Loucy (cell line): ENCODE measurements at regions not wholly inside any gene's neighbourhood (a gene's known extent, or its start where the extent isn't known, plus 50 kb on each side); places are given as distances from the start of the nearest gene placed in this dataset.

ENCODE experiments used
- H2AFZ ChIP-seq: fragments of 200-600 bp; sonication (generic); 2 replicates; pipeline ENCODE4 v1.6.0; 2016; ENCODE audit warnings: antibody characterized with exemption, mild to moderate bottlenecking, low read length, moderate library complexity
- H3F3A ChIP-seq: fragments of 200-600 bp; 2 replicates; pipeline ENCODE4 v1.6.0; 2016; ENCODE audit warnings: antibody characterized with exemption, low read depth, mild to moderate bottlenecking
- H3K27me3 ChIP-seq: fragments of 200-600 bp; sonication (generic); 2 replicates; pipeline ENCODE4 v1.6.1; 2014; ENCODE audit warnings: low read length, mild to moderate bottlenecking; ENCODE audit not compliant: insufficient read depth, poor library complexity, severe bottlenecking
- H3K36me3 ChIP-seq: fragments of 200-600 bp; sonication (generic); 2 replicates; pipeline ENCODE4 v1.6.1; 2016; ENCODE audit warnings: low read length; ENCODE audit not compliant: insufficient read depth
- H3K4me1 ChIP-seq: fragments of 200-600 bp; sonication (generic); 2 replicates; pipeline ENCODE4 v1.5.1; 2014; ENCODE audit warnings: low read length, mild to moderate bottlenecking; ENCODE audit not compliant: insufficient read depth, poor library complexity, severe bottlenecking
- H3K4me2 ChIP-seq: fragments of 200-600 bp; sonication (generic); 2 replicates; pipeline ENCODE4 v1.6.0; 2014; ENCODE audit warnings: antibody characterized with exemption, low read length, low read depth, mild to moderate bottlenecking; ENCODE audit not compliant: poor library complexity, severe bottlenecking
- H3K4me3 ChIP-seq: fragments of 200-600 bp; sonication (generic); 2 replicates; pipeline ENCODE4 v1.5.1; 2014; ENCODE audit warnings: low read length, mild to moderate bottlenecking, mixed read lengths; ENCODE audit not compliant: poor library complexity, severe bottlenecking
- H3K79me2 ChIP-seq: fragments of 200-600 bp; sonication (generic); 2 replicates; pipeline ENCODE4 v1.6.1; 2014; ENCODE audit warnings: low read length; ENCODE audit not compliant: insufficient read depth
- H3K9ac ChIP-seq: fragments of 200-600 bp; sonication (generic); 2 replicates; pipeline ENCODE4 v1.6.0; 2014; ENCODE audit warnings: mild to moderate bottlenecking, low read depth, low read length, moderate library complexity; ENCODE audit not compliant: poor library complexity, severe bottlenecking
- H3K9me2 ChIP-seq: fragments of 200-600 bp; sonication (generic); replicated peaks from 2 replicates; pipeline ENCODE4 v1.6.1; 2016; ENCODE audit warnings: low read depth, low read length, mixed read lengths
- H3K9me3 ChIP-seq: fragments of 200-600 bp; sonication (generic); 2 replicates; pipeline ENCODE4 v1.6.1; 2014; ENCODE audit warnings: mild to moderate bottlenecking, antibody characterized with exemption, low read length, low read depth; ENCODE audit not compliant: insufficient read depth
- H4K20me1 ChIP-seq: fragments of 200-600 bp; sonication (generic); 2 replicates; pipeline ENCODE4 v1.6.0; 2014; ENCODE audit warnings: antibody characterized with exemption, low read length, mild to moderate bottlenecking; ENCODE audit not compliant: insufficient read depth, poor library complexity, severe bottlenecking
- EZH2phosphoT487 ChIP-seq: fragments of 200-600 bp; IDR thresholded peaks from 2 replicates; pipeline ENCODE4 v1.6.1; 2018; ENCODE audit warnings: antibody characterized with exemption, mild to moderate bottlenecking, moderate library complexity, borderline replicate concordance
- TF ChIP-seq, protein P1 (sequence below): fragments of 200-600 bp; sonication (generic); conservative IDR thresholded peaks from 2 replicates; pipeline ENCODE4 v1.5.1; 2014; ENCODE audit warnings: mild to moderate bottlenecking, antibody characterized with exemption, low read length

DNA sequence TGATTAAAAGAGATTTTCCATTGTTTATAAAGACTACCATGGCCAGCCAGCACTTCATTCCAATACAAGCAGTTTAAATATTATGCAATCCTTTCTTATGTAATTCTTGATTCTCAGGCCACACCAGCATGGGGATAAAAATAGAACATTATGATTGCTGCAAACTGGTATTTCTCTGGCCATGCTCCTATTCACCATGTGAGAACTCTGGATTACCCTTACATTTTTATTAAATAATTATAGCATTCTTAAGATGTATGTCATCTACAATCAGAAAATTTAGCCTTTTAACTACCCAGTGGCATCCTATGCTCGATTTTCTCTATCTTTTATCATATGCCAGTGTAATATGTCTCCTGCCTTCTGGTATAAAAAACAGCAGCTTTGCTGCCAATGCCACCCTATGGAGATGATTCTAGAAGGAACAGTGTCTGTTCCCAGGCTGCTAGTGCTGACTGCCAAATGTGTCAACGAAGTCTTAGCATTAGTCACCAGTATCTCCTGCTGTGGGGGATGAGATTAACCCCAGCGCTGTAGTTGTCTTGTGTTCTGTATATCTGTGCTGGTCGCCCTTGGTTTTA is 501.4 kb downstream of the BCKDHB start:
- no peaks in the 10 kb centered on the region for H4K20me1 ChIP-seq
- TF ChIP-seq, protein P1, sequence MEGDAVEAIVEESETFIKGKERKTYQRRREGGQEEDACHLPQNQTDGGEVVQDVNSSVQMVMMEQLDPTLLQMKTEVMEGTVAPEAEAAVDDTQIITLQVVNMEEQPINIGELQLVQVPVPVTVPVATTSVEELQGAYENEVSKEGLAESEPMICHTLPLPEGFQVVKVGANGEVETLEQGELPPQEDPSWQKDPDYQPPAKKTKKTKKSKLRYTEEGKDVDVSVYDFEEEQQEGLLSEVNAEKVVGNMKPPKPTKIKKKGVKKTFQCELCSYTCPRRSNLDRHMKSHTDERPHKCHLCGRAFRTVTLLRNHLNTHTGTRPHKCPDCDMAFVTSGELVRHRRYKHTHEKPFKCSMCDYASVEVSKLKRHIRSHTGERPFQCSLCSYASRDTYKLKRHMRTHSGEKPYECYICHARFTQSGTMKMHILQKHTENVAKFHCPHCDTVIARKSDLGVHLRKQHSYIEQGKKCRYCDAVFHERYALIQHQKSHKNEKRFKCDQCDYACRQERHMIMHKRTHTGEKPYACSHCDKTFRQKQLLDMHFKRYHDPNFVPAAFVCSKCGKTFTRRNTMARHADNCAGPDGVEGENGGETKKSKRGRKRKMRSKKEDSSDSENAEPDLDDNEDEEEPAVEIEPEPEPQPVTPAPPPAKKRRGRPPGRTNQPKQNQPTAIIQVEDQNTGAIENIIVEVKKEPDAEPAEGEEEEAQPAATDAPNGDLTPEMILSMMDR = no peak
- no peak for TF ChIP-seq EZH2phosphoT487
- H3K4me2 ChIP-seq = no peak overlapping the region
- no peaks in the 10 kb centered on the region for H3K27me3 ChIP-seq
- H3K9me3 ChIP-seq = no peaks in the 10 kb centered on the region
- H3K36me3 ChIP-seq = no peaks in the 10 kb centered on the region
- H3K79me2 ChIP-seq = no peaks in the 10 kb centered on the region
- H3K9me2 ChIP-seq = no peaks in the 10 kb centered on the region
- no peak overlapping the region for H3K4me3 ChIP-seq
- no peak overlapping the region for H3K9ac ChIP-seq
- H3F3A ChIP-seq = no peaks in the 10 kb centered on the region
- no peak overlapping the region for H2AFZ ChIP-seq
- H3K4me1 ChIP-seq = no peaks in the 10 kb centered on the region

DNA sequence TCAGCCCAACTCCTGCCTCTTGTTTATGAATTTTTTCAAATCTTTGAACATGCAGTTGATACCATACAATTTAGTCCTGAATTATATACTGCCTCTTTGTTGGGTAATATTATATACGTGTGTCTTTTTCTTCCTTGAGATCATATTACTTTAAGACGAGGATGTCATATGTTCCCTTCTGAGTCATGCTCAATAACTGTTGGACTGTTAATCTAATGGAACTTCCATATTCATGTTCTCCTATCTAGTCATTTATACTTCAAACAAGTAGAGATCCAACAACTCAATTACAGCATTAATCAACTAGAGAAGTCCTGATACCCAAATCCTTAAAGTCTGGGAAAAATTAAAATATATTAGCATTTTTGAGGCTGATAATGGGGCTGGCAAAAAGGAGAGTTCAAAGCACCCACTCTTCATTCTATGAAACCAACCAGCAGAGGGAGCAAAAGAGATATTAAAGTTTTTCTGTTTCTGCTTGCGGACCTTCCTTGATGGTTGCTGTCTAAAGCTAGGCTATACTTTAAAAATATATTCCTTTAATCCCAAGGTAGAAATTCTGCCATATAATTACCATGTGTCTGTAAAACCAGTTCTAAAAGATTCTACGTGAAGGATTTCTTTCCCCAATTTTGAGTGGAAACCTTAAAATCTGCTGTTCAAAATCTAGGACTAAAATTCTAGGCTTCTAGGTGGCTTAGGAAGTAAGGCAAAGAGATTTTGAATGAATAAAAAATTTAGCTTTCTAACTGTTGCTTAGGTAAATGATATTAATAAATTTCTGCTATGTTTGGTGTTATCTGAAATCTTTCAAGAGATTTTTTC is 498.9 kb downstream of the BCKDHB start:
- peak overlapping the region; percentile 25; the same call in 1 of the 2 replicates for H2AFZ ChIP-seq
- H3K9ac ChIP-seq = no peak overlapping the region
- no peaks in the 10 kb centered on the region for H3K9me3 ChIP-seq
- no peaks in the 10 kb centered on the region for H3K9me2 ChIP-seq
- H3K36me3 ChIP-seq = no peaks in the 10 kb centered on the region
- no peak overlapping the region for H3K4me2 ChIP-seq
- H4K20me1 ChIP-seq = no peaks in the 10 kb centered on the region
- no peaks in the 10 kb centered on the region for H3F3A ChIP-seq
- H3K27me3 ChIP-seq = no peaks in the 10 kb centered on the region
- H3K4me1 ChIP-seq = no peaks in the 10 kb centered on the region
- H3K79me2 ChIP-seq = no peaks in the 10 kb centered on the region
- TF ChIP-seq EZH2phosphoT487 = no peak
- TF ChIP-seq, protein P1 = peak; percentile 82
- no peak overlapping the region for H3K4me3 ChIP-seq

DNA sequence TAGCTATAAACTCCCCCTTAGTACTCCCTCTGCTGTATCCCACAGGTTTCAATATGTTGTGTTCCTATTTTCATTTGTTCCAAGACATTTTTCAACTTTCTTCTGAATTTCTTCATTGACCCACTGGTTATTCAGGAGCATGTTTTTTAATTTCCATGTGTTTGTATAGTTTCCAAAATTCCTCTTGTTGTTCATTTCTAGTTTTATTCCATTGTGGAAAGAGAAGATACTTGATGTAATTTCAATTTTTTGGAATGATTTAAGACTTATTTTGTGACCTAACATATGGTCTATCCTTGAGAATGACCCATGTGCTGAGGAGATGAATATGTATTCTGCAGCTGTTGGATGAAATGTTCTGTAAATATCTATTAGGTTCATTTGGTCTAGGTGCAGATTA is 497.2 kb downstream of the BCKDHB start:
- no peaks in the 10 kb centered on the region for H3K9me2 ChIP-seq
- H3K4me3 ChIP-seq = no peak overlapping the region
- no peaks in the 10 kb centered on the region for H3K27me3 ChIP-seq
- no peaks in the 10 kb centered on the region for H4K20me1 ChIP-seq
- H3K9ac ChIP-seq = no peak overlapping the region
- TF ChIP-seq, protein P1 = no peak
- TF ChIP-seq EZH2phosphoT487 = no peak
- no peak overlapping the region for H2AFZ ChIP-seq
- no peaks in the 10 kb centered on the region for H3K36me3 ChIP-seq
- H3K79me2 ChIP-seq = no peaks in the 10 kb centered on the region
- H3F3A ChIP-seq = no peaks in the 10 kb centered on the region
- no peaks in the 10 kb centered on the region for H3K9me3 ChIP-seq
- no peak overlapping the region for H3K4me2 ChIP-seq
- H3K4me1 ChIP-seq = no peaks in the 10 kb centered on the region
